CD4-positive, alpha-beta T cell treated with Interleukin-12 subunit alpha and Interleukin-12 subunit beta, for 1 hour (primary cell): ENCODE measurements at regions not wholly inside any gene's neighbourhood (a gene's known extent, or its start where the extent isn't known, plus 50 kb on each side); places are given as distances from the start of the nearest gene placed in this dataset.
"Not testable (repeated sequence)": the region's sequence is repeated elsewhere in the genome, so short reads cannot be mapped to it uniquely, and the experiment has no call there.

Experiments
- DNase-seq: peaks from one replicate; pipeline ENCODE4 v3.0.0-alpha.2; 2020

GRCh38 chr5:117769877-117770276 lies 1195.3 kb upstream of the SEMA6A start:
- DNase-seq = no peak

DNA sequence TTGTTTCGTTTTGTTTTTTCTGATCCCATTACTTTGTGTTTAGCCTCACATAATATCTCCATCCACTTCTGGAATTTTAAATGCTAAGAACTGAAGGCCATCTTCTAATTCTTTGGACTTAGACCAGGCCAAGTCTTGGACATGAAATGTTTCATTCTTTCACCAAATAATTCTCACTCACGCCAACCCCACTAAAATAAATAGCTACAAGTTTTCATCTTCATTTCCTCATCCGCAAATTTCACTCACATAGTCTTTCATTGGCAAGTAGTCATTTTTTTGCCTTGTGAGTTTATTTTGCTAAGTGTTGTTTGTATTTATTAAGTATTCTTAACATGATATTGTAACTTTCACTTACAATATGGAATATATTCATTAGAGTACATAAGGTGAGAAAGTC lies 1188.6 kb upstream of the SEMA6A start:
- no peak for DNase-seq

- no peak for DNase-seq
These were observed 1186.6 kb upstream of the SEMA6A start for GRCh38 chr5:117761186-117761585.

GRCh38 chr5:117759849-117760499 lies 1185.4 kb upstream of the SEMA6A start:
- no peak for DNase-seq

- DNase-seq = no peak
These were observed 1177.8 kb upstream of the SEMA6A start for GRCh38 chr5:117752403-117752802.

- no peak for DNase-seq
These were observed 1173.7 kb upstream of the SEMA6A start for GRCh38 chr5:117748336-117748735.

DNA sequence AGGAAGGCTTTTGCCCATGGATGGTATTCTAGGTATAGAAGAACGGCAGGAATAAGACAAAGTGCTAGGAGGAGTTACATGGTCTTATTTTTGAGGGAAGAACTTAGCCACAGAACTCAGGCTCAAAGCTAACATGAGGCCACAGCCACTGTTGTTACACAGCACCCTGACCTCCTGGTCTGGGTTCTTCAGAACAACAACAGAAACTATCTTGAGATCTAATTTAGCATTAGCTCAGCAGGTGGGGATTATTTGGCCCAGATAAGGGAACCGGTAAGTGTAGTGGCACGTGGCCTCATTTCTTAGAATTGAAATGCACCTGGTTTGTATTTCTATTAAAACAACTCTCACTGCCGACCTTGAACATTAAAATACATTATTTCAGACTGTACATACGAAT lies 1168.7 kb upstream of the SEMA6A start:
- DNase-seq = no peak

DNA sequence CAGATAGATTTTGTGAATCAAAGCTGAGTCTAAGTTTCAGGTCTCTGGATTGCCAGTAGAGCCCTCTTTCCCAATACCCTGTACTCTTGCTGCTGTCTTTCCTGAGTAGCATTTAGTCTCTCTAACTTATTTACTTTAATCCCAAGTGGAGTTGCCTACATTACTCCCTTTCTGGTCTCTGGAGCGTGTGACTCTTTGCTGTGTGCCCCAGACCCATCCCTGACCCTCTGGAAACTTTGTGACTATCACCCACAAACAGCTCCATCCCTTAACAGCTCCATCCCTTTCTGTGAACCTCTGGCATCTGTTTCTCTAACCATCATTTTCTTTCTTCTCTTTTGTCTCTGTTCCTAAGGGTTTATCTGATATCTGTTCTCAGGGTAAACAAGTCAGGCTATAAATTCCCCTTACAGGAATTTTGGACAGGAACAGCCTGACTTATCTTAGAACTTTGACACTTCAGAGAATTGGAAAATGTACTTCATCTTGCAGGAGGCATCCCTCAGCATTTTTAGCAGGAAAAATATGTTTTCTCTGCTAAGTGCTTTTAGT lies 1167.1 kb upstream of the SEMA6A start:
- no peak for DNase-seq

DNA sequence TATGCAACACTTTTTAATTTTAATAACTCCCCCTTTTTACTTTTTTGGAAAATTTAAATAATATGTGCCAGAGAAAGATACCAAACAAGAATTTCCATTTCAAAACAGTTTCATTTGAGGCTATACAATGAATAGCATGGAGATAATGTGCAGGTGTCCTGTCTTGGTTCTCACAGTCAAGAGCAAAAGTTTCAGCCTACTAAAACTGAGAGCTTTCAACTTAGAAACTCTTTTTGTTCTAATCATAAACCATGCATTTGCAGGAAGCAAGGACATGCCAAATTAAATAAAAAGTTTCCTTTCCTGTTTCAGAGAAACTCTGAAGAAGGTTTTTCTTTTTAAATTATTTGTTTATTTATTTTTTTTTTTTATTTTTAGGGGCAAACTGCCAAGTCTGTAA lies 1165.6 kb upstream of the SEMA6A start:
- no peak for DNase-seq

DNA sequence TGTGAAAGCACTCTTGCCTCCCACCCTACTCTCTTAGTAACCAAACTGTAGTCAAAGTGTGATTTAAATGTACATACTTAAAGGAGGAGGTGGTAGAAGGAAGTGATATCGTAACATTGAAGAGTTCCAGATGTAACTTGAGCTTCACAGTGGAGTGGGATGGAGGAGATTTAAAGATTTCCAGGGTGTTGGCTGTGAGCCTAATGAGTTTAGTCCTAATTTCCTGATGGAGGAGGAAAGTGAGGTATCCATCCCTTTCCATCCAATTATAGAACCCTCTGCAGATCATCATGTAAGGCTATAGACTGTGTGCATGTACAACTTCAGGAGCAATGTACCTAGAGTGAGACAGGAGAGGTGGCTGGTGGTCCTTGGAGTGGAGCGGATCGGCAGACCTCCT lies 1163.9 kb upstream of the SEMA6A start:
- DNase-seq = no peak

GRCh38 chr5:117736698-117737097 lies 1162.1 kb upstream of the SEMA6A start:
- no peak for DNase-seq

DNA sequence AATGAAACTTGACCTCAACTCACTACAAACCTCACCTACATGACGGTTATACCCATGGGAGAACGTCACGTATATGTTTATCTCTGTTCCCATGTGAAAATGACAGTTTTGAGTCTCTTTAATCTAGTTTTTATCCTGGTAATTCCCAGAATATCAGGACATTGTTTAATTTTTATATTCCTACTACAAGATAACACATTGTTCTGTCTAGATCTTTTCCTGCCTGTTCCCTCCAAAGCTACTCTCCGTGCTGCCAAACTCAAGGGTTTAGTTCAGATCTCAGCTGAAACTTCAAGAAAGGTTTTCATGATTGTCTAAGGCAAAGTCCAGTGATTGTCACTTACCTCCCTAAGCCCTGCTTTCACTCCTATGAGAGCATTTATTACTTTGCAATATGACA lies 1159.4 kb upstream of the SEMA6A start:
- no peak for DNase-seq

DNA sequence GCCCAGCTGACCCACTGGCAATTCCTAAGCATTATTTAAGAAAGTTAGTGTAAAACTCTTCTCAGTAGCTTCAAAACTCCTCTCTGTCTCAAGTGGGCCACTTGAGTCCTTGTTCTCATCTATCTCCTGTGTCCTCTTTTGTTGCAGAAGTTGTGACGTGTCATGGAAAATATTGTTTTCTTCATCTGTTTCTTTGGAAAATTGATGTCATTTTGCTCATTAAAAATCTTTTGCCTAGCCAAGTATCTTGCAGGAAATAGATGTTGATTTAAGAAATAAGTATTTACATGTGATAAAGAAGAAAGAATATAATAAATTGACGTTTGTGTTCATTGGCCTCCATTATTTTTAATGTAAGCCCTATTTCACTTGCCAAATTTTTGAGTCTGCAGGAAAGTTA lies 1158.4 kb upstream of the SEMA6A start:
- no peak for DNase-seq

- DNase-seq = no peak
These were observed 1157.6 kb upstream of the SEMA6A start for GRCh38 chr5:117732264-117732663.

- DNase-seq = no peak
These were observed 1156.8 kb upstream of the SEMA6A start for GRCh38 chr5:117731446-117731845.

- not testable (repeated sequence) for DNase-seq
These were observed 1146.2 kb upstream of the SEMA6A start for GRCh38 chr5:117720784-117721183.

- DNase-seq = no peak
These were observed 1144.8 kb upstream of the SEMA6A start for GRCh38 chr5:117719413-117719812.

DNA sequence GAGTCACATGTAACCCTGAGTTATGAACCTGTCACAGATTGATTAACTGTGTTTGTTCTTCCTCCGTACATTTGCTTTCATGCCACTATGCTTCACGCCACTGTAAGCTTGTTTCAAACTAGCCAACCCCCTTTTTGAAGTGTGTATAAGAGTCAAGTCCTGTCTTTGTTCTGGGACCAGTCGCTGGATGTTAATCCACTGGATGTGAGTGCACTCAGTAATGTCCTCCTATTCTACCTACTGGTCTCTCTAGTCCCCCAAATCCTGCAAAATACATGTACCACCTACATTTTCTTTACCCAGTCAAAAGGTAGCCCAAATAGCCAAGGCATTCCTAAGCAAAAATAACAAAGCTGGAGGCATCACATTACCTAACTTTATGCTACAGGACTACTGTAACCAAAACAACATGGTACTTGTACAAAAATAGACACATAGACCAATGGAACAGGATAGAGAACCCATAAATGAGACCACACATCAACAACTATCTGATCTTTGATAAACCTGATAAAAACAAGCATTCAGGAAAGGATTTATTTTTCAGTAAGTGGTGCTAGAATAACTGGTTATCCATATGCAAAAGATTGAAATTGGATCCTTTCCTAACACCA lies 1139.1 kb upstream of the SEMA6A start:
- peak; percentile 5 for DNase-seq

- DNase-seq = no peak
These were observed 1126.4 kb upstream of the SEMA6A start for GRCh38 chr5:117701062-117701461.

DNA sequence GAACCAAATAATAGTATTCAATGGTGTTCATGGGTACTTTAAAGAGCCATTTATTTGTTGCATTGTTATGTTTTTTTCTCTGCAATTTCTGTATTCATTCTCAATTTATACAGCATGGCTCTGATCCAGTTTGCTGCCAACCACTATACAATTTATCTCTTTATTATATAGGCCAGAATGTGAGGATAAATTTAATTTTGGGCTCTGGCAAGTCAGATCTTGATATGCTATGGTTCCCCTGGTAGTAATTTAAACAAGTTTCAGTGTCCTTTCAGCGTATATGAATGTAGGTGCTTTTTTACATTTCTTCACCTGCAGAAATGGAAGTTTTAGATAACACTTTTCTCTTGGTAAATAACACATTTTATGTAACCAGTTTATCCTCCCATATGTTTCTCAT lies 1118.0 kb upstream of the SEMA6A start:
- DNase-seq = no peak

DNA sequence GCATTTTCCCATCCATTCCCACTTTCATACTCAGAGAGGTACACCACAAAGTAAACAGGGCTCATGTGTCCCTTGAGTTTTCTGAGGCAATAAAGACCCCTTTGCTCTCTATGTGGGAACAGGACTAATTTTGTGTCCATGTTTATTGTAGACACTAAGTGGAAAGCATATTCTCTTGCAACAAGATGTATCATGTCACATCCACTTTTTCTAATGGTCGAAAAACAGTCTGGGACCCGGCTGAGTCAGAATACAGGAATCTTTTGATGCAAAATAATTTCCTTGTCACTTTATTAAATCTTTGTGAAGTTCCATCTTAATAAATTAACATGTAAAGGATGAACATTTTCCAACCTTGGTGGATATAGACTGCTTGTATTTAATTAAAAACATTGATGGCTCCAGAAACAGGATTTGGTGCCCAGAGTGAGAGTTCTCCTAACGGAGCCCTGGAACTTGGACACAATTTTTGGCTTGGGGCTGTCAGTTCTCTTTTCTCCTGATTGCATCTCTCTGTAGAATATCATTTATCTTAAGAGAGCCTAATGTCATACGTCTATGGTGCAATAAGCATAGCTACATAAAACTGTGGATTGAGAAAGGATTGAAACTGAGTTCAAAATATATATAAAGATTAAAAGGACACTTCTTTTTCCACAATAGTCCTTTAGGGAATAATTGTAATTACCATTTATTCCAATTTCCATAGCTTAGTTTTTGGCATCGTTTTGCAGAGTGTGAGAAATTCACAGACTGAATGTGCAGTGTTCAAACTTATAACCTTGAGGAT lies 1116.7 kb upstream of the SEMA6A start:
- DNase-seq = no peak

DNA sequence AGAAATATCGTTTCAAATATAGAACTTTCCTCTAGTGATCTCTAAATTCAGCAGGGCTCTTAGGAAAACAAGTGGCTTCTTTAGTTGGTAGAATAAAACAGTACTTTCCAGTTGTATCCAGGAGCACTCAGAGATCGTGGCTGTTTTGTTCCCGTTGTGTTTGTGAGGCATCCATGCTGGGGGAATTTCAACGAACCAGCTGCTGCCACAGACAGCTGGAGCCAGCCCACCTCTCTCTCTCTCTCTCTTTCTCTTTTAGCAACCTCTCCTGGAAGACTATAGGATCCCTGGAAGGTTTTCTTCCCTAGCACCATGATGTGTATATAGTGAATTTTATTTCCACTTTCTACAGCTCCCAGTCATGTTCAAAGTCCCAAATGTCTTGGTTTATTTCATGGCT lies 1116.0 kb upstream of the SEMA6A start:
- no peak for DNase-seq

DNA sequence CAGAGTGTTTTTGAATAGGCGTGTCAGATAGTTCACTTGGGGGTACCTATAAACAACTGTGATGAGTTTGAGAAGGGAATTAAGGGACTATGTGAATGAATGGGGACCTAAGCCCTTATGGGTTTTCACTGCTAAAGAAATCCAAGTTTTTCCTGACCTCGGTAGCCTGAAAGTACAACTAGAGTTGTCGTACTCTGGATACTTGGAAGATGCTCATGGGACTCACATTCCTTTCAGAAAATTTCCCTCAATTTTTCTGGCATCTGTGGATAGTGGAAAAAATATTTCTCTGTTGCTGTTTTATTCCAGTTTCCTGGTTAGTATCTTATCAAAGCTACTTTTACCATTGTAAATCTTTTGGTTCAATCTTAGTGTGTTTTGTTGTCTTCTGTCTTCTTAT lies 1112.3 kb upstream of the SEMA6A start:
- no peak for DNase-seq

DNA sequence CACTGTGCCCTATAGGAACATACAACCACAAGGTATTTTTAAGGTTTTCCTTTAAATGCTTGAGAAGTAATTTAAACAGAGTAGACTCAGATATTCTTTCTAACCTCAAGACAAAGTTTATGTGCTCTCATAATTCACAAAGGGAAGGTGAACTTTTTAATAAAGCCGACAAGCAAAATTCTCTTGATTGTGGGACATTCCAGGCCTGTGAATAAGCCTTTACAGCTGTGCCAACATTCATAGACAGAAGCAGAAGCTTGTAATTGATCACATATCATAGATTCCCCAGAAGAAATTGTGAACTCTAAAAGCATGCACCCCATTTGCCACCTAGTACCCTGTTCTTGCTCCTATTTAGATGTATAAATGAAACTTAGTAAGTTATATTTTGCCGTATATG lies 1107.8 kb upstream of the SEMA6A start:
- DNase-seq = no peak
